GM19438 (cell line): ENCODE measurements at regions not wholly inside any gene's neighbourhood (a gene's known extent, or its start where the extent isn't known, plus 50 kb on each side); places are given as distances from the start of the nearest gene placed in this dataset.

Experiments
- ATAC-seq: cut with Tn5 transposase; IDR thresholded peaks from one replicate; pipeline ENCODE4 v1.9.1; 2021; ENCODE audit warnings: low read depth; ENCODE audit not compliant: unreplicated experiment

- ATAC-seq: no peak
Measured at GRCh38 chr6:143595251-143596036, 82.3 kb upstream of the PHACTR2 start.

GRCh38 chr6:143594647-143595046, 83.1 kb upstream of the PHACTR2 start:
- no peak for ATAC-seq

- no peak for ATAC-seq
Measured at GRCh38 chr6:143592335-143592734, 80.8 kb upstream of the FUCA2 start.

GRCh38 chr6:143591441-143591840, 79.9 kb upstream of the FUCA2 start:
- no peak for ATAC-seq

- no peak for ATAC-seq
Measured at GRCh38 chr6:143589162-143589561, 77.6 kb upstream of the FUCA2 start.

- ATAC-seq: no peak
Measured at GRCh38 chr6:143586557-143586956, 75.0 kb upstream of the FUCA2 start.

GRCh38 chr6:143585716-143586115, 74.2 kb upstream of the FUCA2 start:
- no peak for ATAC-seq

- no peak for ATAC-seq
Measured at GRCh38 chr6:143585241-143585640, 73.7 kb upstream of the FUCA2 start.

GRCh38 chr6:143583542-143584327, 72.2 kb upstream of the FUCA2 start:
- ATAC-seq: no peak

GRCh38 chr6:143581835-143582480, 70.4 kb upstream of the FUCA2 start:
- no peak for ATAC-seq

GRCh38 chr6:143579703-143580102, 68.2 kb upstream of the FUCA2 start:
- no peak for ATAC-seq

GRCh38 chr6:143578054-143578453, 66.5 kb upstream of the FUCA2 start:
- ATAC-seq: no peak

- ATAC-seq: no peak
Measured at GRCh38 chr6:143575901-143576426, 64.4 kb upstream of the FUCA2 start.

- ATAC-seq: no peak
Measured at GRCh38 chr6:143575440-143575839, 63.9 kb upstream of the FUCA2 start.

GRCh38 chr6:143570147-143570853, 58.8 kb upstream of the FUCA2 start:
- no peak for ATAC-seq

- ATAC-seq: no peak
Measured at GRCh38 chr6:143569040-143569439, 57.5 kb upstream of the FUCA2 start.

GRCh38 chr6:143564484-143565017, 53.0 kb upstream of the FUCA2 start:
- no peak for ATAC-seq

GRCh38 chr6:143562143-143562542, 50.6 kb upstream of the FUCA2 start:
- ATAC-seq: no peak
